ENCODE measurements at regions not wholly inside any gene's neighbourhood (a gene's known extent, or its start where the extent isn't known, plus 50 kb on each side); places are given as distances from the start of the nearest gene placed in this dataset.

DNA sequence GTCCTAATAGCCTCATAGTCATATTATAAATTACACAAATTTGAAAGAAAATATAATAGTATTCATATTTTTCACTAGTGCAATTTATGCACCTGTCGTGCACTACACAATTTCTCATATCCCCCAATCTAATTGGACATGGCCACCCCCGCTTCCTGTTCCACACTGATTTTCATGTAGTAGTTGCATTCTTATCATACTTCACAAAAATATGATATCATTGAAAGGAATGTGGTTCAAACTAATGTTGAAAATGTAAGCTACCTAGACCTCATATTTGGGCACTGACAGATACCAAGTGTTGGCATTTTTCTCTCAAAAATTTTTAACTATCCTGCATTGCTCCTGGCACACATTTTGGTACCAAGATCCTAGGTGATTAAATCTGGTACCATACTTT lies 985.5 kb upstream of the POU3F3 start:
- TF ChIP-seq POLR2A (IDR thresholded peaks at IDR 0.05; ENCODE audit: low read length) (no peak), GATA1 (IDR thresholded peaks at IDR 0.05; ENCODE audit: low read depth, low read length) (no peak)
